Fibroblast of the aortic adventitia (primary cell): ENCODE measurements at regions not wholly inside any gene's neighbourhood (a gene's known extent, or its start where the extent isn't known, plus 50 kb on each side); places are given as distances from the start of the nearest gene placed in this dataset.

Source experiments
- DNase-seq: peaks from one replicate; pipeline ENCODE4 v3.0.0-alpha.2; 2010; ENCODE audit warnings: low read depth
- H3K4me3 ChIP-seq: 2 replicates; pipeline ENCODE4 v1.5.1; 2011; ENCODE audit warnings: low read depth, mild to moderate bottlenecking, control low read depth, low read length, moderate library complexity
- TF ChIP-seq, protein P1 (sequence below): IDR thresholded peaks from 2 replicates; pipeline ENCODE4 v1.5.1; 2011; ENCODE audit warnings: mild to moderate bottlenecking, low read length, control low read depth, inconsistent platforms; ENCODE audit not compliant: insufficient read depth

DNA sequence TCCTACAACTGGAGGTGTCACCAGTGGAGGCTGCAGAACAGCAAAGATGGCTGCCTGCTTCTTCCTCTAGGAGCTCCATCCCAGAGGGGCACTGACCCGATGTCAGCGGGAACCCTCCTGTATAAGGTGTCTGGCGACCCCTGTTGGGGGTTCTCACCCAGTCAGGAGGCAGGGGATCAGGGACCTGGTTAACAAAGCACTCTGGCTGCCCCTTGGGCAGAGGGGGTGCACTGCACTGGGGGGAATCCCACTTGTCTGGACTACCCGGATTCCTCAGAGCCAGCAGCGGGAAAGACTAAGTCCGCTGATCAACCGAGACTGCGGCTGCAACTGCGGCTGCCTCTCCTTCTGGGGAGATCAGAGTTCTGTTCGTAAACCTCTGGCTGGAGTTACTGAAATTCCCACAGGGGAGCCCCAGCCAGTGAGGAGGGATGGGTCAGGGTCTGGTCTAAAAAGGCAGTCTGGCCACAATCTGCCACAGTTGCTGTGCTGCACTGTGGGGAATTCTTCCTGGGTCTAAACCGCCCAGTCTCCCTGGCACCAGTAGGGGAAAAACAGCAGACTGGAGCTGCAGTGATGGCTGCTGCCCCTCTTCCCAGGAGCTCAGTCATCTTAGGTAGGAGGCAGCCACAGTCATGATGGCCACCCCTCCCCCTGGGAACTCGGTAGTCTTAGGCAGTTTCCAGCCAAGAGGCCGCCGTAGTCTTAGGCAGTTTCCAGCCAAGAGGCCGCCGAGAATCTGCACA is 213.4 kb downstream of the CYB561 start:
- DNase-seq = no peak
- H3K4me3 ChIP-seq = no peak overlapping the region
- TF ChIP-seq, protein P1, sequence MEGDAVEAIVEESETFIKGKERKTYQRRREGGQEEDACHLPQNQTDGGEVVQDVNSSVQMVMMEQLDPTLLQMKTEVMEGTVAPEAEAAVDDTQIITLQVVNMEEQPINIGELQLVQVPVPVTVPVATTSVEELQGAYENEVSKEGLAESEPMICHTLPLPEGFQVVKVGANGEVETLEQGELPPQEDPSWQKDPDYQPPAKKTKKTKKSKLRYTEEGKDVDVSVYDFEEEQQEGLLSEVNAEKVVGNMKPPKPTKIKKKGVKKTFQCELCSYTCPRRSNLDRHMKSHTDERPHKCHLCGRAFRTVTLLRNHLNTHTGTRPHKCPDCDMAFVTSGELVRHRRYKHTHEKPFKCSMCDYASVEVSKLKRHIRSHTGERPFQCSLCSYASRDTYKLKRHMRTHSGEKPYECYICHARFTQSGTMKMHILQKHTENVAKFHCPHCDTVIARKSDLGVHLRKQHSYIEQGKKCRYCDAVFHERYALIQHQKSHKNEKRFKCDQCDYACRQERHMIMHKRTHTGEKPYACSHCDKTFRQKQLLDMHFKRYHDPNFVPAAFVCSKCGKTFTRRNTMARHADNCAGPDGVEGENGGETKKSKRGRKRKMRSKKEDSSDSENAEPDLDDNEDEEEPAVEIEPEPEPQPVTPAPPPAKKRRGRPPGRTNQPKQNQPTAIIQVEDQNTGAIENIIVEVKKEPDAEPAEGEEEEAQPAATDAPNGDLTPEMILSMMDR = no peak

DNA sequence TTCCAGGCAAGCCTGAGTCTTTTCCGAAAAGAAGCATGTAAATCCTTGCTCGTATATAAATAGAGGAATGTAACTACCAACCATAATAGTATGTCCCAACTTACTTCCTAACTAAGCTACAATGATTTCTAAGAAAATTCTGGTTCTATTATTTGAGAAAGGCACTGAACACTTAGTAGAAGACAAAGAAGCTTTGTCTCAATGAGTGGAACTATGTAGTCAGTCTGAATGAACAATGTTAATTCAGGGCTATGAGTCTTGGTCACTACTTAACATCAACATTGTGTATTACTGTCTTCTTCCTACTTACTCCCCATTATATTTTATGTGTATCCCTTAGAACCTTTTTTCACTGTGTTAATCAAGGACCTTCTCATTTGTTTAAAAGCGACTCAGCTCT is 206.0 kb downstream of the CYB561 start:
- TF ChIP-seq, protein P1 = no peak
- no peak overlapping the region for H3K4me3 ChIP-seq
- DNase-seq = no peak

DNA sequence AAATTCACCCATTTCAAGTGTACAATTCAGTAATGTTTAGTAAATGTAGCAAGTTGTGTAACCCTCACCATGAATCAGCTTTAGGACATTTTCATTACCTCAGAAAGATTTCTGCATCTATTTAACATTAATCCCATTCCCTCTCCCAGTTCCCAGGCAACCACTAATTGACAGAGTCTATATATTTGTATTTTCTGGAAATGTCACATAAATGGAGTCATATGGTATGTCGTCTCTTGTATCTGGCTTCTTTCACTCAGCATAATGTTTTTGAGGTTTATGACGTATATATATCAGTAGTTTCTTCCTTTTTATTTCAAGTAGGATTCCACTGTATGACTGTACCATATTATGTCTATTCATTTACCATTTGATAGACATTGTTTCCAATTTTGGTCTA is 199.8 kb downstream of the CYB561 start:
- TF ChIP-seq, protein P1 = no peak
- peak; percentile 18 for DNase-seq
- H3K4me3 ChIP-seq = no peak overlapping the region

DNA sequence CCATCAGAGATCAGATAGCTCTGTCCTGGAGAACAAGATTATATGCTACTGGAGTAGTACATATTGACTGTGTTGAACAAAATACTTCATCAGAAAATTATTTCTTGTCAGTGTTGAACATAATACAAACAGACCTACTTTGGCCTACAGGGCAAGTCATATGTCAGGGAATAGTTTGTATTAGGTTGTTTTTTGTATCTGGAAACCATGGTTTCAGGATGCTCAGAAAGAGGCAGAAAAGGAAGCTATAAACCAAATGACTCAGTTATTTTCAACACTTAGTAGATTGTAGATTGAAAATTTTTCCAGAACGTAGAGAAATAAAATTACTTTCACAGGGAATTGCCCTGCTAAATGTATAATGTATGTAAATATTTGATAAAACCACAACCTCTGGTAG is 198.4 kb downstream of the CYB561 start:
- TF ChIP-seq, protein P1 = no peak
- DNase-seq = no peak

DNA sequence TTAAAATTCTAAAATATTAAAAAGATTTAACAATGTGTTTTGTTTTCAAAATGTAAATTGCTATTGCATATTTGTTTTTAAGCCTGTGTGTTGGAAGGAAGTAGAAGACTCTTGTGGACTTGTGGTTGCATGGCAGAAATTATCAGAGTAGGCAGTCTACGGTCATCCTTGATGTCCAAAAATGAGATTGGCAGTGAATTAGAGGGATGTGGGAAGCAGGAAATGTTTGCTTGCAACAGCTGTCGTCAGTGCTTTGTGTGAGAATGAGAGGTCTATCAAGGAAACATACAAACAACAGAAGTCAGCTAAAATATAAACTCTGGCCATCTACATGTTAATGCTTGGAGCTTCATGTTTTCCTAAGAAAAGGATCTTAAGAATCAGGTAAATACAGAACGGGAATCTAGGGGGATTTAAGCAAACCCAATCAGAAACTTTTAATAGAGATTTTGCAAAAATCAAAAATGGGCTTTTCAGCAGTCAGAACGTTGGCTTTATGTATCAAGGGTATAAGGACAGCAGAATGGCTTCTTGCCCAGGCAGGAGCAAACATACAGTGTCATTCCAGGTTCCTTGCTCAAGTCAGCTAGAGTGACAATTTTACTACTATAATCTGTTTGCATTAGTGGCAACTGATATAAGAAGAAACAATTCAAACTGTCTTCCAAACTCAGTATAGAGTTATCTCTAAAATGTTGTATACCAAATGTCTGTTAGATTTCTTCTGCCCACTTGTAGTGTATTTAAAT is 196.7 kb downstream of the CYB561 start:
- TF ChIP-seq, protein P1 = no peak
- peak; percentile 67 for DNase-seq
- H3K4me3 ChIP-seq = no peak overlapping the region

More for the DNA sequence above, 198.4 kb downstream of the CYB561 start:
- no peak overlapping the region for H3K4me3 ChIP-seq

DNA sequence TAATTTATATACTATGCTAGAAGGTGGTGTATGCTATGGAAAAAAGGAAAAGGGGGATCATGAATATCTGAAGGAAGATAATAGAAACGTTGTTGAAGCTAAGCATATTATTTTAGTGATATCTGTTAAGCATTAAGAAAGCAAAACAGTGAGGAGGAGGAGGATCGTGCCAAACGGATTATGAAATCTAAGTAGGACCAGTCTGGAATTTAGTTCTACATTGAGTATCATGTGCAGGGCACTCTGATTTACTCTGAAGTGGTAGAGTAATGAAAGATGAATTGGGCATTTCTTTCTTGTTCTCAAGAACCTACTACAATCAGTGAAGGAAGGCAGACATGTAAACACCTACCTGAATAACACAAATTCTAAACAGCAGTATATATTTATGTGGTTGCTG is 195.3 kb downstream of the CYB561 start:
- DNase-seq = peak; percentile 77
- TF ChIP-seq, protein P1 = no peak
- no peak overlapping the region for H3K4me3 ChIP-seq
